Heart left ventricle (tissue), 16 donors: ENCODE measurements at regions not wholly inside any gene's neighbourhood (a gene's known extent, or its start where the extent isn't known, plus 50 kb on each side); places are given as distances from the start of the nearest gene placed in this dataset.
"Not testable (repeated sequence)": the region's sequence is repeated elsewhere in the genome, so short reads cannot be mapped to it uniquely, and the experiment has no call there.

ENCODE experiments used
- ATAC-seq, 4 donors: fragments of 200-7000 bp; cut with Tn5 transposase; one replicate each; pipeline ENCODE4 v1.9.1; 2020 to 2022; ENCODE audit warnings: moderate library complexity in 4 of 4, mild to moderate bottlenecking in 3 of 4, moderate number of reproducible peaks in 1 of 4
- DNase-seq, 5 donors: peaks; one replicate each; pipeline ENCODE4 v3.0.0-alpha.2; 2020
- H3K27ac ChIP-seq, 12 donors: fragments of 200-600 bp; sonication (generic) in 4 of 12; one replicate each; pipeline versions ENCODE4 v1.5.0 to v1.8.0; 2016 to 2022; ENCODE audit warnings: mild to moderate bottlenecking in 2 of 12
- H3K27me3 ChIP-seq, 9 donors: fragments of 200-600 bp; sonication (generic) in 2 of 9; one replicate each; pipeline versions ENCODE4 v1.5.1 to v1.8.0; 2016 to 2022; ENCODE audit warnings: mild to moderate bottlenecking in 3 of 9
- H3K36me3 ChIP-seq, 9 donors: fragments of 200-600 bp; sonication (generic) in 2 of 9; one replicate each; pipeline versions ENCODE4 v1.5.0 to v1.8.0; 2018 to 2022; ENCODE audit warnings: mild to moderate bottlenecking in 2 of 9
- H3K4me1 ChIP-seq, 12 donors: fragments of 200-600 bp; sonication (generic) in 4 of 12; one replicate each; pipeline versions ENCODE4 v1.5.0 to v1.8.0; 2016 to 2022; ENCODE audit warnings: mild to moderate bottlenecking in 3 of 12
- H3K4me3 ChIP-seq, 12 donors: fragments of 200-600 bp; sonication (generic) in 4 of 12; one replicate each; pipeline versions ENCODE4 v1.5.0 to v1.8.0; 2017 to 2022; ENCODE audit warnings: mild to moderate bottlenecking in 9 of 12, moderate library complexity in 4 of 12
- H3K9me3 ChIP-seq, 12 donors: fragments of 200-600 bp; sonication (generic) in 4 of 12; one replicate each; pipeline versions ENCODE4 v1.5.0 to v1.8.0; 2016 to 2022; ENCODE audit warnings: mild to moderate bottlenecking in 1 of 12
- CTCF ChIP-seq, 12 donors: fragments of 200-600 bp; sonication (generic) in 4 of 12; IDR thresholded peaks; one replicate each; pipeline versions ENCODE4 v1.5.0 to v1.8.0; 2018 to 2022; ENCODE audit warnings: antibody characterized with exemption in 12 of 12, mild to moderate bottlenecking in 5 of 12
- POLR2A ChIP-seq, 2 donors: fragments of 450-650 bp; IDR thresholded peaks; one replicate each; pipeline ENCODE4 v1.6.1; 2017; ENCODE audit warnings: antibody characterized with exemption in 2 of 2, mild to moderate bottlenecking in 2 of 2, moderate library complexity in 2 of 2
- WGBS, 4 donors: extraction: QIAGEN DNeasy Blood & Tissue Kit in 2 of 4; methylation state at CpG; one replicate each; pipeline versions ENCODE4 v1.1.5 to v1.1.7; 2013 to 2018; 5-methylcytosine and 5-hydroxymethylcytosine counted together
- intact Hi-C, 10 donors: fragments of 100-400 bp; cut with DNase I; formaldehyde crosslinking; loops; one replicate each; pipeline versions ENCODE4 v1.11.1 to v1.14.2; 2022
- donor health status: ischemic (EF 13 %, LVEDD 7.1; RV severe dilation, severe dysfunction).
- donor health status: healthy with polysubstance abuse.
- donor health status: DM: no; HTN: yes; CAD: no.
- donor health status: DM: no; HTN: no; CAD: no.
- donor health status: ischemic (EF 25% LVEDD 6.9; RV normal size, moderate dysfunction).
- donor health status: ischemic (EF 25% LVEDD 5.7; RV mildly dilated, moderate dysfunction).
- donor health status: healthy.
- donor health status: DM: yes; HTN: yes; CAD: no.
- donor health status: ischemic (EF 35%, LVEDD 5.7; RV mildly dilated, moderate dysfunction).
- donor health status: nonischemic (EF 11% LVEDD 7.7; RV severe dilation, severe dysfunction).
- donor health status: DM: yes; HTN: yes; CAD: no.
- donor health status: PGD.
- donor health status: ischemic (EF 29% LVEDD 5.4; RV normal size, mild dysfunction).
- donor health status: nonischemic (EF 23%, LVEDD 6.1; RV moderate dilation, normal function).

DNA sequence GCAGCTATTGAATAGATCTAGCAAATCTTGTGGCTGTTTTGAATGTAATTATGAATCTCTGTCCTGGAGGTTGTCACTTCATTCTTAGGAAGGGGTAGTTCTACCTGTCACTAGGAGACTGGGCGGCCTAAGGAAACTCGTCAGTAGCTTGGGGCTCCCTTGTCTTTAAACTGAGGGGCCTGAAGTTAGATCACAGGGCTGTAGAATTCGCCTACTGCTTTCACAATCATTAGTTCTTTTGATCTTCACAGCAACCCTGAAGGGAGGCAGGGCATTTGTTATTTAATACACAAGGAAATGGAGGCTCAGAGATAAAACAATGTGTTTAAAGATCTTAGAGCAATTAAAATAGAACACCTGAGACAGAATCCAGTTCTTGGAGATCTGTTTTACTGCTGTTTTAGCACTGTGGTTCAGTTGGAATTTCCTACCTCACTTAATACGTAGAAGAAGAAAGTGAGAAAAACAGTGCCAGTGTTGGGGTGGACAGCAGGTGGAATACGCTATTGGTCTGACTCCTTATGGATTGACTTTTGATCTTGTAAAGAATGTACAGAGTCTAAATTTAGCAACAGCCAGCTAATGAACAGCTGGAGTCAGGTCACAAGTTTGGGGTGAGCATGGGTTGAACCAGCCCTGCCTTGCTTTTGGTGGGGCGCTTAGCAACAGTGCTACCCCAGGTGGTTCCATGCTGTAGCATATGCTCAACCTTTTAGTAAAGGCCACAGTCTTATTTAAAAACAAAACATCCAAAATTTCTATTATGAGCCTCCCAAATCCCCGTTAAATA, 71.4 kb upstream of the BHLHE40 start:
- H3K27me3 ChIP-seq: no peaks in the 10 kb centered on the region
- ATAC-seq (no peak), DNase-seq (no peak)
- intact Hi-C loops: loop anchor here in 1 of 10 donors (10.0 kb wide), 1 partner anchor 57 kb away; no protein-coding TSS in a partner anchor
- H3K9me3 ChIP-seq: no peaks in the 10 kb centered on the region
- TF ChIP-seq CTCF (IDR thresholded peaks at IDR 0.05) (no peak), POLR2A (IDR thresholded peaks at IDR 0.05) (no peak)
- H3K4me3 ChIP-seq: no peak overlapping the region
- H3K4me1 ChIP-seq: peaks cover 0 to 21% (median 0%) of the 10 kb centered on the region in 12 donors
- no peaks in the 10 kb centered on the region for H3K36me3 ChIP-seq
- H3K27ac ChIP-seq: no peak overlapping the region
- WGBS, 4 donors: 90 to 97% (median 96%) methylated on average over 7 of the region's 7 CpGs

GRCh38 chr3:4908433-4909156, 70.6 kb upstream of the BHLHE40 start:
- ATAC-seq: no peak
- TF ChIP-seq CTCF (IDR thresholded peaks at IDR 0.05): no peak
- no peak for TF ChIP-seq POLR2A (IDR thresholded peaks at IDR 0.05)
- WGBS, 4 donors: 91 to 99% (median 93%) methylated on average over 8 of the region's 8 CpGs
- Histone ChIP-seq H3K9me3 (no peaks in the 10 kb centered on the region), H3K27ac (no peak overlapping the region), H3K27me3 (no peaks in the 10 kb centered on the region), H3K4me1 (peaks cover 0 to 21% (median 0%) of the 10 kb centered on the region in 12 donors), H3K36me3 (no peaks in the 10 kb centered on the region), H3K4me3 (no peak overlapping the region)
- no peak for DNase-seq
- intact Hi-C loops: loop anchor here in 1 of 10 donors (10.0 kb wide), 1 partner anchor 56 kb away; no protein-coding TSS in a partner anchor

- DNase-seq: no peak
- no peak for TF ChIP-seq POLR2A (IDR thresholded peaks at IDR 0.05)
- no peak for TF ChIP-seq CTCF (IDR thresholded peaks at IDR 0.05)
- H3K27me3 ChIP-seq: no peaks in the 10 kb centered on the region
- H3K4me3 ChIP-seq: no peak overlapping the region
- no peaks in the 10 kb centered on the region for H3K36me3 ChIP-seq
- 89 to 94% (median 92%) methylated on average over 5 of the region's 5 CpGs for WGBS, 4 donors
- no peak for ATAC-seq
- H3K27ac ChIP-seq: no peak overlapping the region
- H3K9me3 ChIP-seq: no peaks in the 10 kb centered on the region
- intact Hi-C loops: no loop called here
- no peaks in the 10 kb centered on the region for H3K4me1 ChIP-seq
Measured at GRCh38 chr3:4914464-4914863, 64.8 kb upstream of the BHLHE40 start.

DNA sequence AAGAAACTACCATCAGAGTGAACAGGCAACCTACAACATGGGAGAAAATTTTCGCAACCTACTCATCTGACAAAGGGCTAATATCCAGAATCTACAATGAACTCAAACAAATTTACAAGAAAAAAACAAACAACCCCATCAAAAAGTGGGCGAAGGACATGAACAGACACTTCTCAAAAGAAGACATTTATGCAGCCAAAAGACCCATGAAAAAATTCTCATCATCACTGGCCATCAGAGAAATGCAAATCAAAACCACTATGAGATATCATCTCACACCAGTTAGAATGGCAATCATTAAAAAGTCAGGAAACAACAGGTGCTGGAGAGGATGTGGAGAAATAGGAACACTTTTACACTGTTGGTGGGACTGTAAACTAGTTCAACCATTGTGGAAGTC, 57.6 kb upstream of the BHLHE40 start:
- H3K4me3 ChIP-seq, DNase-seq, H3K4me1 ChIP-seq, H3K9me3 ChIP-seq, intact Hi-C loops, ATAC-seq, H3K36me3 ChIP-seq, H3K27ac ChIP-seq, H3K27me3 ChIP-seq: not testable (repeated sequence)
- WGBS, 4 donors: 60 to 100% (median 94%) methylated on average over 1 of the region's 2 CpGs
